Thymus (tissue), 11 donors: ENCODE measurements at regions not wholly inside any gene's neighbourhood (a gene's known extent, or its start where the extent isn't known, plus 50 kb on each side); places are given as distances from the start of the nearest gene placed in this dataset.
A peak's percentile ranks its signal among the peaks of the same experiment; 100 is the strongest.

ENCODE experiments used
- DNase-seq, 9 donors: peaks; one replicate each; pipeline ENCODE4 v3.0.0-alpha.2; 2013; ENCODE audit warnings: low spot score in 9 of 9, low read depth in 6 of 9, missing footprints in 1 of 9
- H3K27ac ChIP-seq, 2 donors: one replicate each; pipeline ENCODE4 v1.5.1; 2013; ENCODE audit warnings: control low read depth in 1 of 2, low read depth in 1 of 2, low read length in 1 of 2, mild to moderate bottlenecking in 1 of 2, moderate library complexity in 1 of 2
- H3K27me3 ChIP-seq, 2 donors: one replicate each; pipeline ENCODE4 v1.5.1; 2013; ENCODE audit warnings: low read length in 1 of 2; ENCODE audit not compliant: control insufficient read depth in 2 of 2, insufficient read depth in 1 of 2
- H3K36me3 ChIP-seq, 2 donors: one replicate each; pipeline ENCODE4 v1.5.1; 2013; ENCODE audit warnings: low read length in 1 of 2, mild to moderate bottlenecking in 1 of 2, moderate library complexity in 1 of 2; ENCODE audit not compliant: control insufficient read depth in 2 of 2, insufficient read depth in 2 of 2
- H3K4me1 ChIP-seq, 2 donors: one replicate each; pipeline ENCODE4 v1.5.1; 2013; ENCODE audit warnings: low read length in 2 of 2; ENCODE audit not compliant: control insufficient read depth in 2 of 2, insufficient read depth in 2 of 2
- H3K4me3 ChIP-seq, 2 donors: one replicate each; pipeline ENCODE4 v1.5.1; 2013; ENCODE audit warnings: low read length in 2 of 2, control low read depth in 1 of 2, mild to moderate bottlenecking in 1 of 2
- H3K9me3 ChIP-seq, 2 donors: one replicate each; pipeline ENCODE4 v1.5.1; 2013; ENCODE audit warnings: low read length in 1 of 2, mild to moderate bottlenecking in 1 of 2; ENCODE audit not compliant: control insufficient read depth in 2 of 2, insufficient read depth in 1 of 2
- WGBS: extraction: QIAGEN DNeasy Blood & Tissue Kit; methylation state at CpG from one replicate; pipeline ENCODE4 v1.1.7; 2013; 5-methylcytosine and 5-hydroxymethylcytosine counted together
- donor health status: healthy.

DNA sequence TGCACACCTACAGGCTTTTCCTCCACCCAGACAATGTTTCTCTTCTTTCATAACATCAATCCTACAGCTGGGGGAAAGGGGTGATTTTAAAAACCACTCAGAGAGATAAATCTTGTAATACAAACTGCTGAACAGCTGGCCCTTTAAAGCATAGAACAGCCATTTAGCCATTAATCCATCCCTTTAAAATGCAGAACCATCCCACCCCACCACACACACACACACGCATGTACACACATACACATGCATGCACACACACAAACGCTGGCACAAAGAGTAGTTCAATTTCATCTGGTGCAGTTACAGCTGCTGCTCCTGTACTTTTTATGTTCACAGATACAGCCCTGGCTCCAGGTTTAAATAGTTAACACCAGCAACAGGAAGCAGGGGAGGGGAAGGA is 426.1 kb downstream of the MID1IP1 start:
- 20% methylated on average over 2 of the region's 2 CpGs for WGBS
- no peaks in the 10 kb centered on the region for H3K27me3 ChIP-seq
- no peaks in the 10 kb centered on the region for H3K36me3 ChIP-seq
- H3K4me1 ChIP-seq: peaks cover 0 to 9% of the 10 kb centered on the region in 2 donors
- H3K4me3 ChIP-seq: no peak overlapping the region
- H3K9me3 ChIP-seq: no peaks in the 10 kb centered on the region
- peak in 1 of 9 donors; percentile 22 for DNase-seq
- no peak overlapping the region for H3K27ac ChIP-seq

DNA sequence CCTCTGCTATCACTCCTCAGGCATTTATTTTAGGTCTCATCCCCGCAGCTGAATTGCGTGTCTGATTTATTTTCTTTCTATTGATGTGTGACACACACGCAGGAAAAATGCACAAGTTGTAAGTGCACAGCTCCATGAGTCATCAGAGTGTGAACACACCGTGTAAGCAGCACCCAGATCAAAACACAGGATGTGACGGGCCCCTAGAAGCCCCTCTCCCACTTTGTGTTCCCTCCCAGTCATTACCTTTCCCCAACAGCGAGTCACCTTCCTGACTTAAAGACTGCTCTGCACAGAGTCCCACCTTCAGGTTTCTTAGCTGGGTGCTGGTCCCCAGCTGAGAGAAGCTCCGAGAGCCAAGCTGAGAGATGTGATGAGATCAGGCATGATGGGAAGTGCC is 436.7 kb downstream of the MID1IP1 start:
- 83% methylated on average over 7 of the region's 7 CpGs for WGBS

DNA sequence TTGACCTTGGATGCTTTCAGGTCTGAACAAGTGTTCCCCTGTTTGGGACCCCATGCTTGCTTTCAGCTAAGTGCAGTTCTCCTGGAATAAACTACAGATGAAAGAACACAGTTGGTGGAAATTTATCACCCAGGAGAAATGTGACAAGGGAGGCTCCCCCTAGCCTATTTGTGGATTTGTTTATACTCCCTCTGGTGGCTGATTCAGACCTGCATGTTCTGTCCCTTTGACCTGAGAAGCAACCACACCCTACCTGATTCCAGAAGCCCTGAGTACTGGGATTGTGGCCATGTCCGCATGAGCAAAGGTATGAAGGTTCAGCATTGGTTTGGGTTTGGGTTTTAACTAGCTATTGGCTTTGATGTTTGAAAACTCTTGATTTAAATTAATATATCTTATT is 440.9 kb downstream of the MID1IP1 start:
- DNase-seq: peak in 5 of 9 donors; percentile 7 to 53 (median 17)
- Histone ChIP-seq H3K27ac (no peak overlapping the region), H3K27me3 (no peaks in the 10 kb centered on the region), H3K4me1 (no peaks in the 10 kb centered on the region), H3K9me3 (no peaks in the 10 kb centered on the region), H3K4me3 (no peak overlapping the region), H3K36me3 (no peaks in the 10 kb centered on the region)
- 97% methylated on average over 1 of the region's 1 CpG for WGBS

More for the DNA sequence above, 436.7 kb downstream of the MID1IP1 start:
- H3K9me3 ChIP-seq: no peaks in the 10 kb centered on the region
- no peaks in the 10 kb centered on the region for H3K36me3 ChIP-seq
- H3K4me1 ChIP-seq: no peaks in the 10 kb centered on the region
- H3K27me3 ChIP-seq: no peaks in the 10 kb centered on the region
- no peak for DNase-seq
- H3K27ac ChIP-seq: no peak overlapping the region
- no peak overlapping the region for H3K4me3 ChIP-seq

DNA sequence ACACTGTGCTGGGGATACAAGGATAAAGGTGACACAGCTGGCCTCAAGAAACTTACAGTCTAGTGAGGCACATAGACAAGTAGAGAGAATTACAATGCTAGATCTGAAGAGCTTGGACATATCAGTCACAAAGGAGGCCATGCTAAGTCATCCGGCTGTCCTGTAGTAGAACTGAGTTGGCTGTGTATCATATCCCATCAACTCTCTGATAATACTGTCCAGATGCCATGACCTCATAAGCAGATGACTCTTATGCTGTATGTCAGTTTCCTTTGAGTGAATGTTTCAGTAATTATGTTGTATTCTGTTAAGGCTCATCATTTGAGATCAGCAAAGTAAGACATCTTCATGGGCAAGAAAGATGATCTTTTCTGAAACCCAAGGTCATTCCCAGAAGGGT is 442.9 kb downstream of the MID1IP1 start:
- Histone ChIP-seq H3K27ac (no peak overlapping the region), H3K4me3 (no peak overlapping the region), H3K9me3 (no peaks in the 10 kb centered on the region), H3K36me3 (no peaks in the 10 kb centered on the region), H3K4me1 (no peaks in the 10 kb centered on the region), H3K27me3 (no peaks in the 10 kb centered on the region)
- DNase-seq: no peak
- 100% methylated on average over 1 of the region's 1 CpG for WGBS

DNA sequence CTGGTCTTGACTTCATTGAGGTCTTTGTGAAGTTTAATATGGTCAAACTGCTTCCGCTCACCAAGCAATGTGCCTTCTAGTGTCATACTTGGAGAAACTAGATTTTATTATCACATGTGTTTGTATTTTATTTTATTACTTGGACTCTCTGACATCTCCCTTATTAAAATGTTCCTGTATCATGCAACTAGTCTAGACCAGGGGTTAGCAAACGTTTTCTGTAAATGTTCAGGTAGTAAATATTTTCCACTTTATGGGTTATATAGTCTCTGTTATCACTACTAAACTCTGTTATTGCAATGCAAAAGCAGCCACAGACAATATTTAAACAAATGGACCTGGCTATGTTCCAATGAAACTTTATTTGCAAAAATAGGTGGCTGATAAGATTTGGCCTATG is 443.8 kb downstream of the MID1IP1 start:
- Histone ChIP-seq H3K4me3 (no peak overlapping the region), H3K36me3 (no peaks in the 10 kb centered on the region), H3K4me1 (no peaks in the 10 kb centered on the region), H3K9me3 (no peaks in the 10 kb centered on the region), H3K27ac (no peak overlapping the region), H3K27me3 (no peaks in the 10 kb centered on the region)
- no peak for DNase-seq
- 99% methylated on average over 2 of the region's 2 CpGs for WGBS

DNA sequence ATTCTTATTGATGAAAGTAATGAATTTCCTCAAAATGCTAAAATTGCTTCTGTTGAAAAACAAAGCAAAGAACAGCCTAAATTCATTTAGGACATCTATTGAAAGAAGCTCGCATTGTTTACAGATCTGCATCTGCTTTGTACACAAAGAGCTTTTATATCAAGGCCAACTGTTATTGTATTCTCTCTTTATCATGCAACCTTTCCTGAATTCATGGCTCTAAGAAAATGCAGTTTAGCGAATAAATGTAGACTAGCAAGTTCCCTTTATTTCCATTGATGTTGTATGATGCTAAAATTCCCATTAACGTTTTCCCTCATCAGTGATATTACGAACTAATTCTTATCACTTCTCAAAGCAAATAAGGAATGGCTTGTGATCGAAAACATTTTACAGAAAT is 446.3 kb downstream of the MID1IP1 start:
- Histone ChIP-seq H3K27me3 (no peaks in the 10 kb centered on the region), H3K4me3 (no peak overlapping the region), H3K9me3 (no peaks in the 10 kb centered on the region), H3K4me1 (no peaks in the 10 kb centered on the region), H3K27ac (no peak overlapping the region), H3K36me3 (no peaks in the 10 kb centered on the region)
- DNase-seq: no peak
- WGBS: 97% methylated on average over 5 of the region's 5 CpGs

DNA sequence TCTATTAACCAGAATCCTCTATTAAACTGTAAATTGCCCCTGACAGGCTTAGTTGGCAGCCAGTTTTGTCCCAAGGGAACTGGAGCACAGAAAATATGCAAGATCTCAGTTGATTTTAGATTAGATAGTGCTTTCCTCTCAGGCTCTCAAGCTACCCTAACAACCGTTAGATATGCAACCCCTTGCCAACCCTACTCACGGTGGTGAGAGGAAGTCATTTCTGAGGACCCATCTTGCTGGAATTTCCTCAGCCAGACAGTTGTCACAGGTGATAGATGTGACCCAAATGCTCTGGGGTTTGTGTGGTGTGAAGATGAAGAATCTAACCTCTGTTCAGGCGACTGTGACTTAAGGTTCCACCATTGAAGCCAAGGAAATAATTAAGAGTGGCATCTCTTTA is 447.1 kb downstream of the MID1IP1 start:
- Histone ChIP-seq H3K36me3 (no peaks in the 10 kb centered on the region), H3K27ac (no peak overlapping the region), H3K27me3 (no peaks in the 10 kb centered on the region), H3K9me3 (no peaks in the 10 kb centered on the region), H3K4me3 (no peak overlapping the region), H3K4me1 (no peaks in the 10 kb centered on the region)
- WGBS: 16% methylated on average over 3 of the region's 3 CpGs
- DNase-seq: peak in 1 of 9 donors; percentile 19

DNA sequence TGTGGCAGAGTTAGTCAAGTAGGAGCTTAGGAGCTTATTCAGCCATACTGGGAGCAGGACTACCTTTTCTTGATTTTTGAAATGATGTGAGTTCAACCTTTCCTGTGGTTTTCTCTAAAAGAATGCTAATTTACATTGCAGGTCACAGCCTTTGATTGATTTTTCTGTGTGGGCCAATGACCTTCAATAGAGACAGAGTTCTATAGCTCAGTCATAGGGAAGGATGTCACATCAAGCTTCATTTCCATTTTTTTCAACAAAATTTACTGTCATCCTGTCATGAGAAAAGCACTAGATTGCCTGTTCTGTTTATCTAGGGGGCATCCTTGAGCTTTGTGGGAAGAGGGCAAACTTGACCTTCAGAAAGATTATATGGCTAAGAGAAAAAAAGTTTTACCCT is 448.7 kb downstream of the MID1IP1 start:
- DNase-seq: no peak
- no peak overlapping the region for H3K4me3 ChIP-seq
- H3K4me1 ChIP-seq: no peaks in the 10 kb centered on the region
- no peaks in the 10 kb centered on the region for H3K36me3 ChIP-seq
- H3K9me3 ChIP-seq: no peaks in the 10 kb centered on the region
- no peak overlapping the region for H3K27ac ChIP-seq
- no peaks in the 10 kb centered on the region for H3K27me3 ChIP-seq

DNA sequence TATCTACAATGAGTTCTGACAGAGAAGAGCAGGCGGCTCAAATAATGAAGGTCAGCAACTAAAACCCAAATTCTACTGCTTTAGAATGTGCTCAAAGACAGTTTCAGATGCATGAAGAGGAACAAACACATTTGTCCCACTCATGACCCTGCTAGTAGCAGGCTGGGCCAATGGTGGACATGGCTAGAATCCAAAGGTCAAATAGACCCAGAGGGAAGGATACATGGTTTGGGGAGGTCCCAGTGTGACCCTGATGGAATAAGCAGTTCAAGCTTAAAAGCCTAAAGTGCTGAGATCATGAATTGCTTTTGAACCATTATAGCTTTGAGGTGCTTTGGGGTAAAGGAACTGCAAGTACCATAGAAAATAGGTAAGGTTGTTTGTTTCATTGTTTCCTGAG is 450.7 kb downstream of the MID1IP1 start:
- no peaks in the 10 kb centered on the region for H3K4me1 ChIP-seq
- H3K9me3 ChIP-seq: no peaks in the 10 kb centered on the region
- WGBS: 90% methylated on average over 1 of the region's 1 CpG
- no peak overlapping the region for H3K4me3 ChIP-seq
- H3K36me3 ChIP-seq: no peaks in the 10 kb centered on the region
- no peaks in the 10 kb centered on the region for H3K27me3 ChIP-seq
- DNase-seq: no peak
- no peak overlapping the region for H3K27ac ChIP-seq

DNA sequence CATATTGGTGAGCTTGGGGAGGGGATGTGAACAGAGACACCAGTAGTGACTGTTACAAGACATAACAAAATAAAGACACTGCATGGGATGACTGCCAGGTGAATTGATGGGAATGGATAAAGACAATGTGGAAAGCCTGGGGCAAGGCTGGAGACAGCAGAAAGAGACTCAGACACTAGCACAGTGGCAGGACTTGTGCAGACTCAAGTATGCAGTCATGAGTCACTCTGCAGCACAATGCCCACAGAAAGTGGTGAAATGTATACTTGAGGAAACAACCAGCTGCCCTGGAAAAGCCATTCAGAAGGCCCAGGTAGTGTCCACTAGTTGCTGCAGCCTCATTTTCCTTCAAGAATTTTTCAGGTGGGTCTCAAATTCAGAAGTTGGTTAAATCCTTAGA is 452.3 kb downstream of the MID1IP1 start:
- H3K27me3 ChIP-seq: no peaks in the 10 kb centered on the region
- H3K4me1 ChIP-seq: no peaks in the 10 kb centered on the region
- DNase-seq: no peak
- H3K36me3 ChIP-seq: no peaks in the 10 kb centered on the region
- no peak overlapping the region for H3K27ac ChIP-seq
- H3K4me3 ChIP-seq: no peak overlapping the region
- no peaks in the 10 kb centered on the region for H3K9me3 ChIP-seq
